ENCODE measurements at regions not wholly inside any gene's neighbourhood (a gene's known extent, or its start where the extent isn't known, plus 50 kb on each side); places are given as distances from the start of the nearest gene placed in this dataset.

DNA sequence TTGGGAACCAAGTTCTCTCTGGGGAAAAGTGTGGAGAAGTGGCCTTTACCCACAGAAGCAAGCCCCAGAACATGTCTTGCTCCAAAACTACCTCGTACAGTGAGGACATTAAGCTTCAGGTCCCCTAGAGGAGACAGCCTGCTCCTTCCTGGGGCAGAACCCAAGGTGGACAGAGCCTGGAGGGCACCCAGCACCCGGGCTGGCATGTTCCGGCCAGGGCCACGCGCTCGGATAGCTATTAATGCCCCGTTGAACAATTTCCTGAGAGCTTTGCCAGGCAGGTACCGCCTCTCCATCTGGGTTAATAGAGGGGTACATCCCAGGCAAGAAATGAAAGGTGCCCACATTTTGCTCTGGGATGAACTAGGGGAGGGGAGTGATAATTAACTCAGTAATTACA lies 169.0 kb upstream of the GRK3 start:
- TF ChIP-seq, protein P1, sequence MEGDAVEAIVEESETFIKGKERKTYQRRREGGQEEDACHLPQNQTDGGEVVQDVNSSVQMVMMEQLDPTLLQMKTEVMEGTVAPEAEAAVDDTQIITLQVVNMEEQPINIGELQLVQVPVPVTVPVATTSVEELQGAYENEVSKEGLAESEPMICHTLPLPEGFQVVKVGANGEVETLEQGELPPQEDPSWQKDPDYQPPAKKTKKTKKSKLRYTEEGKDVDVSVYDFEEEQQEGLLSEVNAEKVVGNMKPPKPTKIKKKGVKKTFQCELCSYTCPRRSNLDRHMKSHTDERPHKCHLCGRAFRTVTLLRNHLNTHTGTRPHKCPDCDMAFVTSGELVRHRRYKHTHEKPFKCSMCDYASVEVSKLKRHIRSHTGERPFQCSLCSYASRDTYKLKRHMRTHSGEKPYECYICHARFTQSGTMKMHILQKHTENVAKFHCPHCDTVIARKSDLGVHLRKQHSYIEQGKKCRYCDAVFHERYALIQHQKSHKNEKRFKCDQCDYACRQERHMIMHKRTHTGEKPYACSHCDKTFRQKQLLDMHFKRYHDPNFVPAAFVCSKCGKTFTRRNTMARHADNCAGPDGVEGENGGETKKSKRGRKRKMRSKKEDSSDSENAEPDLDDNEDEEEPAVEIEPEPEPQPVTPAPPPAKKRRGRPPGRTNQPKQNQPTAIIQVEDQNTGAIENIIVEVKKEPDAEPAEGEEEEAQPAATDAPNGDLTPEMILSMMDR (IDR thresholded peaks at IDR 0.05), result no peak
- no peak for TF ChIP-seq POLR2A (IDR thresholded peaks at IDR 0.05)
